ENCODE measurements at regions not wholly inside any gene's neighbourhood (a gene's known extent, or its start where the extent isn't known, plus 50 kb on each side); places are given as distances from the start of the nearest gene placed in this dataset.

GRCh38 chr10:78736926-78737630, 331.7 kb upstream of the ZMIZ1 start:
- H3K36me3 ChIP-seq (ENCODE audit: control insufficient read depth in 2 of 2, extremely low read depth in 1 of 2, insufficient read depth in 1 of 2, low read length in 1 of 2) = no peaks in the 10 kb centered on the region
- Mint-ChIP-seq H3K27ac (no peak overlapping the region), H3K9me3 (no peaks in the 10 kb centered on the region), H3K27me3 (peaks cover 12 to 18% of the 10 kb centered on the region in 2 donors), H3K4me1 (peaks cover under 1 to 5% (median 2%) of the 10 kb centered on the region in 3 donors), H3K36me3 (no peaks in the 10 kb centered on the region), H3K4me3 (no peak overlapping the region)
- CTCF ChIA-PET = no interaction called here
- no peak overlapping the region for H3K27ac ChIP-seq (ENCODE audit: low read length)
- H3K27me3 ChIP-seq (replicated peaks in 1 of 2; ENCODE audit: control insufficient read depth in 2 of 2, extremely low read depth in 1 of 2, insufficient read depth in 2 of 2, low read length in 1 of 2) = peaks cover 0 to 16% of the 10 kb centered on the region in 2 experiments
- WGBS (ENCODE audit: insufficient coverage) = 67% methylated on average over 1 of the region's 4 CpGs
- peaks cover 0 to 1% of the 10 kb centered on the region in 2 experiments for H3K4me1 ChIP-seq (ENCODE audit: control insufficient read depth in 1 of 2, extremely low read depth in 1 of 2, insufficient read depth in 2 of 2, low read length in 2 of 2)
- no peak for ATAC-seq (replicated peaks in 1 of 4)
- no peak for DNase-seq
- H3K9me3 ChIP-seq = no peaks in the 10 kb centered on the region
- H3K4me3 ChIP-seq (ENCODE audit: control insufficient read depth in 1 of 2, extremely low read depth in 1 of 2, low read length in 1 of 2) = no peak overlapping the region
- POLR2A ChIA-PET = no interaction called here

DNA sequence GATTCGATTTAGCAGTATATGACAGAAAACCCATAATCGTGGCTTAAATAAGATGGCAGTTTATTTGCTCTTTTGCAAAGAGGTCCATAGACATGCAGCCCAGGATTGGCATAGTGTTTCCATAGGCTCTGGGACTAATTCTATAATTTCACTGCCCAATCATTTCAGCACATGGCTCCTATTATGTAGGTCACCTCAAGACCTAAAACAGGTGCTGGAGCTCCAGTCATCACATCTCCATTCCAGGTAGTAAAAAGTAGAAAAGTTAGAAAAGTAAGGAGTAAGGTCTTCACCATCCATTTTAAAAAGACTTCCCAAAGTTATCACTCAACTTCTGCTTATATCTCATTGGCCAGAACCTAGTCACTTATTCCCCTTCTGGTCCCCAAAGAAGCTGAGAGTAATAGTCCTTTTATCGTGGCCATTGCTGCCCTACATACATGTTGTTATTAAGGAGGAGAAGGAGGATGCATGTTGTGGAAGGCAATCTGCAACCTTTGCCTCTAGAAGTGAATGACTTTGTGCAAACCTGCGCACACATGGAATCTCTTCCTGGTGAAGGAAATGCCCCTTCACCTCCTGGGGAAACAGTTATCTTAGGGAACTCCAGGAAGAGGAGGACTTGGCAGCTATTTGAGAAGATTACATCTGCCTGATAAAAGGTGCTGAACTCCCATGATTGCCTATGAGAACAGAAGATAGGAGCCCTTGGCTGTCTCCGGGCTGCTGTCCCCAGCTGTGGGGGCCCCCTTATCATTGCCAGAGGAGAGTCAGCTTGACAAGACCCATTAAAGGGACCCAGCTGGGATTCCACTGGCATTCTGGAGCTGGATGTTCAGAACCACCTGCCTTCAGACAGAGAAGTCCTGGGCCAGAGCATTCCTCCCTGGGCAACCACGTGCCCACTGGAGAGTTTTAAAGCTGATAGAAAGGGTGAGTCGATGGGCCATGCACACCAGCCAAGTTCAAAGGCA, 330.6 kb upstream of the ZMIZ1 start:
- ChIA-PET CTCF (no interaction called here), POLR2A (no interaction called here)
- H3K27me3 ChIP-seq (replicated peaks in 1 of 2; ENCODE audit: control insufficient read depth in 2 of 2, extremely low read depth in 1 of 2, insufficient read depth in 2 of 2, low read length in 1 of 2) = peaks cover 0 to 13% of the 10 kb centered on the region in 2 experiments
- no peak for ATAC-seq (replicated peaks in 1 of 4)
- 78% methylated on average over 1 of the region's 7 CpGs for WGBS (ENCODE audit: insufficient coverage)
- no peak overlapping the region for H3K27ac ChIP-seq (ENCODE audit: low read length)
- no peaks in the 10 kb centered on the region for H3K9me3 ChIP-seq
- H3K4me1 ChIP-seq (ENCODE audit: control insufficient read depth in 1 of 2, extremely low read depth in 1 of 2, insufficient read depth in 2 of 2, low read length in 2 of 2) = peaks cover 10% of the 10 kb centered on the region in 2 experiments
- H3K27ac Mint-ChIP-seq = no peak overlapping the region
- no peak for DNase-seq
- H3K4me1 Mint-ChIP-seq = peaks cover 11 to 16% (median 12%) of the 10 kb centered on the region in 3 donors
- H3K36me3 ChIP-seq (ENCODE audit: control insufficient read depth in 2 of 2, extremely low read depth in 1 of 2, insufficient read depth in 1 of 2, low read length in 1 of 2) = no peaks in the 10 kb centered on the region
- no peaks in the 10 kb centered on the region for H3K9me3 Mint-ChIP-seq
- no peaks in the 10 kb centered on the region for H3K36me3 Mint-ChIP-seq
- H3K4me3 Mint-ChIP-seq = no peak overlapping the region
- peaks cover 12 to 18% of the 10 kb centered on the region in 2 donors for H3K27me3 Mint-ChIP-seq
- H3K4me3 ChIP-seq (ENCODE audit: control insufficient read depth in 1 of 2, extremely low read depth in 1 of 2, low read length in 1 of 2) = no peak overlapping the region

- Mint-ChIP-seq H3K36me3 (no peaks in the 10 kb centered on the region), H3K27ac (no peak overlapping the region), H3K4me3 (no peak overlapping the region), H3K4me1 (peaks cover 15 to 23% (median 16%) of the 10 kb centered on the region in 3 donors), H3K9me3 (no peaks in the 10 kb centered on the region), H3K27me3 (peaks cover 12 to 18% of the 10 kb centered on the region in 2 donors)
- H3K4me3 ChIP-seq (ENCODE audit: control insufficient read depth in 1 of 2, extremely low read depth in 1 of 2, low read length in 1 of 2) = no peak overlapping the region
- ChIA-PET POLR2A (no interaction called here), CTCF (no interaction called here)
- H3K36me3 ChIP-seq (ENCODE audit: control insufficient read depth in 2 of 2, extremely low read depth in 1 of 2, insufficient read depth in 1 of 2, low read length in 1 of 2) = no peaks in the 10 kb centered on the region
- H3K9me3 ChIP-seq = no peaks in the 10 kb centered on the region
- H3K27me3 ChIP-seq (replicated peaks in 1 of 2; ENCODE audit: control insufficient read depth in 2 of 2, extremely low read depth in 1 of 2, insufficient read depth in 2 of 2, low read length in 1 of 2) = peaks cover 0 to 15% of the 10 kb centered on the region in 2 experiments
- peaks cover 10 to 13% of the 10 kb centered on the region in 2 experiments for H3K4me1 ChIP-seq (ENCODE audit: control insufficient read depth in 1 of 2, extremely low read depth in 1 of 2, insufficient read depth in 2 of 2, low read length in 2 of 2)
- H3K27ac ChIP-seq (ENCODE audit: low read length) = no peak overlapping the region
- 71% methylated on average over 3 of the region's 5 CpGs for WGBS (ENCODE audit: insufficient coverage)
- DNase-seq = no peak
- no peak for ATAC-seq (replicated peaks in 1 of 4)
These were observed 329.9 kb upstream of the ZMIZ1 start for GRCh38 chr10:78738861-78739260.

DNA sequence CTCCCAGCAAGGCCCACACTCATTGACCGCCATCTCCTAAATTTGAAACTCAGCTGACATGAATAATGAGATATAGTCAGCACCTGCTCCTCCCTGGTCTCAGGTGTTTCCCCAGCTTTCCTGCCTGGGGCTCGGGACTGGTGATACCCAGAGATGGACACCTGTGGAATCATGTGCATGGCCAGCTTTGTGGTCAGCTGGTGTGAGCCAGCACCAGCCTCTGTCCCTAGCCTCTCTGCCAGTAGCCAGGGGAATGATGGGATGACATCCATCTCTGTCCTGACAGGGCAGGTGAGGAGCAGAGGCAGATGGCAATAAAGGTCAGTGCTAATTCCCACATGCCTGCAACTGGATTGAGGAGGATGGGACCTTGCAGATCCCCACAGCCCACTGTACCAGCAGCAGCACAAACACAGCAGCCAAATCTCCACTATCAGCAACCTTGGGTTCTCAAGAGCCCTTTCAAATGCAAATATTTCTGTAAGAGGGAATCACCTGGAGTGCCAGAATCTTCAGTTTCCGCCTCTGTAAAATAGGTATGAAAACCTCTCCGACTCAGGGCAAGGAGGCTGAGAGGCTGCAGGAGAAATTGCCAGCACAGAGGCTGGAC, 329.2 kb upstream of the ZMIZ1 start:
- no peaks in the 10 kb centered on the region for H3K9me3 ChIP-seq
- 76% methylated on average over 3 of the region's 4 CpGs for WGBS (ENCODE audit: insufficient coverage)
- H3K27ac ChIP-seq (ENCODE audit: low read length) = no peak overlapping the region
- ChIA-PET POLR2A (no interaction called here), CTCF (no interaction called here)
- Mint-ChIP-seq H3K27ac (no peak overlapping the region), H3K36me3 (no peaks in the 10 kb centered on the region), H3K4me3 (no peak overlapping the region), H3K4me1 (peaks cover 15 to 23% (median 16%) of the 10 kb centered on the region in 3 donors), H3K27me3 (peaks cover 9 to 12% of the 10 kb centered on the region in 2 donors), H3K9me3 (no peaks in the 10 kb centered on the region)
- peaks cover 10 to 13% of the 10 kb centered on the region in 2 experiments for H3K4me1 ChIP-seq (ENCODE audit: control insufficient read depth in 1 of 2, extremely low read depth in 1 of 2, insufficient read depth in 2 of 2, low read length in 2 of 2)
- no peak overlapping the region for H3K4me3 ChIP-seq (ENCODE audit: control insufficient read depth in 1 of 2, extremely low read depth in 1 of 2, low read length in 1 of 2)
- no peaks in the 10 kb centered on the region for H3K36me3 ChIP-seq (ENCODE audit: control insufficient read depth in 2 of 2, extremely low read depth in 1 of 2, insufficient read depth in 1 of 2, low read length in 1 of 2)
- no peak for DNase-seq
- ATAC-seq (replicated peaks in 1 of 4) = no peak
- H3K27me3 ChIP-seq (replicated peaks in 1 of 2; ENCODE audit: control insufficient read depth in 2 of 2, extremely low read depth in 1 of 2, insufficient read depth in 2 of 2, low read length in 1 of 2) = peaks cover 0 to 17% of the 10 kb centered on the region in 2 experiments

GRCh38 chr10:78740976-78741915, 327.5 kb upstream of the ZMIZ1 start:
- ATAC-seq (replicated peaks in 1 of 4) = no peak
- ChIA-PET CTCF (interaction anchor here in 1 of 2 donors (0.8 kb wide), 1 partner anchor 34 kb away, joined by 3 read pairs; no protein-coding TSS in a partner anchor), POLR2A (no interaction called here)
- Mint-ChIP-seq H3K9me3 (no peaks in the 10 kb centered on the region), H3K27me3 (peaks cover 0 to 5% of the 10 kb centered on the region in 2 donors), H3K4me1 (peaks cover 15 to 23% (median 16%) of the 10 kb centered on the region in 3 donors), H3K4me3 (no peak overlapping the region), H3K36me3 (no peaks in the 10 kb centered on the region), H3K27ac (no peak overlapping the region)
- no peak overlapping the region for H3K27ac ChIP-seq (ENCODE audit: low read length)
- no peaks in the 10 kb centered on the region for H3K9me3 ChIP-seq
- no CpG with 5 or more reads among the region's 5 CpGs for WGBS (ENCODE audit: insufficient coverage)
- H3K27me3 ChIP-seq (replicated peaks in 1 of 2; ENCODE audit: control insufficient read depth in 2 of 2, extremely low read depth in 1 of 2, insufficient read depth in 2 of 2, low read length in 1 of 2) = peaks cover 0 to 17% of the 10 kb centered on the region in 2 experiments
- H3K36me3 ChIP-seq (ENCODE audit: control insufficient read depth in 2 of 2, extremely low read depth in 1 of 2, insufficient read depth in 1 of 2, low read length in 1 of 2) = no peaks in the 10 kb centered on the region
- no peak overlapping the region for H3K4me3 ChIP-seq (ENCODE audit: control insufficient read depth in 1 of 2, extremely low read depth in 1 of 2, low read length in 1 of 2)
- H3K4me1 ChIP-seq (ENCODE audit: control insufficient read depth in 1 of 2, extremely low read depth in 1 of 2, insufficient read depth in 2 of 2, low read length in 2 of 2) = peaks cover 10 to 13% of the 10 kb centered on the region in 2 experiments
- DNase-seq = no peak

Data from T-cell (primary cell).